Stimulated activated CD4-positive, alpha-beta T cell treated with anti-CD3 and anti-CD28 coated beads, Interleukin-12 subunit alpha, Interleukin-12 subunit beta, amount 100 ng/mL, for 48 hours (primary cell): ENCODE measurements at regions not wholly inside any gene's neighbourhood (a gene's known extent, or its start where the extent isn't known, plus 50 kb on each side); places are given as distances from the start of the nearest gene placed in this dataset.
"Not testable (repeated sequence)": the region's sequence is repeated elsewhere in the genome, so short reads cannot be mapped to it uniquely, and the experiment has no call there.

Experiments used
- DNase-seq, 3 donors: peaks; one replicate each; pipeline ENCODE4 v3.0.0-alpha.2; 2020; ENCODE audit warnings: low read depth in 2 of 3, low spot score in 1 of 3

- DNase-seq, result no peak
Observed at GRCh38 chr20:58043236-58044140, 185.0 kb downstream of the ANKRD60 start.

- DNase-seq, result no peak
Observed at GRCh38 chr20:58042591-58042990, 185.9 kb downstream of the ANKRD60 start.

GRCh38 chr20:58040447-58041290 lies 187.8 kb downstream of the ANKRD60 start:
- DNase-seq, result no peak

GRCh38 chr20:58039274-58040092 lies 189.0 kb downstream of the ANKRD60 start:
- no peak for DNase-seq

GRCh38 chr20:58038123-58038654 lies 190.3 kb downstream of the ANKRD60 start:
- DNase-seq, result no peak

- no peak for DNase-seq
Observed at GRCh38 chr20:58037631-58038030, 190.8 kb downstream of the ANKRD60 start.

GRCh38 chr20:58033026-58033536 lies 195.4 kb downstream of the ANKRD60 start:
- DNase-seq, result no peak

GRCh38 chr20:58032599-58032998 lies 195.9 kb downstream of the ANKRD60 start:
- DNase-seq, result no peak

- not testable (repeated sequence) for DNase-seq
Observed at GRCh38 chr20:58031350-58031749, 197.1 kb downstream of the ANKRD60 start.

- no peak for DNase-seq
Observed at GRCh38 chr20:58028123-58028522, 200.3 kb downstream of the ANKRD60 start.

GRCh38 chr20:58026361-58026760 lies 202.1 kb downstream of the ANKRD60 start:
- no peak for DNase-seq

- no peak for DNase-seq
Observed at GRCh38 chr20:58025233-58025632, 203.2 kb downstream of the ANKRD60 start.

GRCh38 chr20:58024241-58024721 lies 204.2 kb downstream of the ANKRD60 start:
- no peak for DNase-seq

GRCh38 chr20:58023781-58024180 lies 204.7 kb downstream of the ANKRD60 start:
- DNase-seq, result no peak

- no peak for DNase-seq
Observed at GRCh38 chr20:58023346-58023745, 205.1 kb downstream of the ANKRD60 start.

GRCh38 chr20:58022711-58023110 lies 205.7 kb downstream of the ANKRD60 start:
- no peak for DNase-seq

GRCh38 chr20:58021481-58021880 lies 207.0 kb downstream of the ANKRD60 start:
- DNase-seq, result no peak

- no peak for DNase-seq
Observed at GRCh38 chr20:58020656-58021454, 207.6 kb downstream of the ANKRD60 start.

GRCh38 chr20:58019850-58020625 lies 208.4 kb downstream of the ANKRD60 start:
- no peak for DNase-seq
